Esophagus muscularis mucosa (tissue), 4 donors: ENCODE measurements at regions not wholly inside any gene's neighbourhood (a gene's known extent, or its start where the extent isn't known, plus 50 kb on each side); places are given as distances from the start of the nearest gene placed in this dataset.

ENCODE experiments used
- DNase-seq: peaks from one replicate; pipeline ENCODE4 v3.0.0-alpha.2; 2017; ENCODE audit errors: extremely low spot score
- H3K27ac ChIP-seq, 4 donors: fragments of 200-600 bp; sonication (generic); replicated peaks in 1 of 4; 1 replicate in 3 of 4; 2 replicates in 1 of 4; pipeline ENCODE4 v1.5.1; 2016 to 2019; ENCODE audit warnings: mild to moderate bottlenecking in 1 of 4
- H3K27me3 ChIP-seq, 4 donors: fragments of 200-600 bp; sonication (generic); one replicate each; pipeline versions ENCODE4 v1.5.1 to v1.6.0; 2016 to 2019
- H3K36me3 ChIP-seq, 4 donors: fragments of 200-600 bp; sonication (generic); one replicate each; pipeline ENCODE4 v1.5.1; 2016 to 2019
- H3K4me1 ChIP-seq, 4 donors: fragments of 200-600 bp; sonication (generic); one replicate each; pipeline ENCODE4 v1.5.1; 2016 to 2019
- H3K4me3 ChIP-seq, 4 donors: fragments of 200-600 bp; sonication (generic); 1 replicate in 2 of 4; 2 replicates in 2 of 4; pipeline ENCODE4 v1.5.1; 2016 to 2019; ENCODE audit warnings: mild to moderate bottlenecking in 4 of 4, moderate library complexity in 1 of 4
- H3K9me3 ChIP-seq, 4 donors: fragments of 200-600 bp; sonication (generic); 1 replicate in 3 of 4; 2 replicates in 1 of 4; pipeline ENCODE4 v1.5.1; 2016 to 2019
- CTCF ChIP-seq, 3 experiments: fragments of 200-600 bp in 2 of 3; fragments of 450-650 bp in 1 of 3; sonication (generic) in 2 of 3; IDR thresholded peaks; one replicate each; pipeline ENCODE4 v1.5.1; 2017 to 2019; ENCODE audit warnings: antibody characterized with exemption in 3 of 3, mild to moderate bottlenecking in 2 of 3, moderate library complexity in 1 of 3
- EP300 ChIP-seq: sonication (generic); formaldehyde crosslinking; IDR thresholded peaks from one replicate; pipeline ENCODE4 v1.6.1; 2017; ENCODE audit warnings: antibody characterized with exemption
- POLR2A ChIP-seq: fragments of 450-650 bp; IDR thresholded peaks from one replicate; pipeline ENCODE4 v1.6.1; 2017; ENCODE audit warnings: antibody characterized with exemption, moderate library complexity, mild to moderate bottlenecking, low read depth
- POLR2AphosphoS5 ChIP-seq, 2 donors: sonication (generic); formaldehyde crosslinking; IDR thresholded peaks; one replicate each; pipeline ENCODE4 v1.6.1; 2017; ENCODE audit warnings: antibody characterized with exemption in 2 of 2
- WGBS: methylation state at CpG from one replicate; pipeline ENCODE4 v1.1.5; 2018; 5-methylcytosine and 5-hydroxymethylcytosine counted together
- intact Hi-C: fragments of 100-400 bp; cut with DNase I; formaldehyde crosslinking; loops from one replicate; pipeline ENCODE4 v1.15.1; 2023

DNA sequence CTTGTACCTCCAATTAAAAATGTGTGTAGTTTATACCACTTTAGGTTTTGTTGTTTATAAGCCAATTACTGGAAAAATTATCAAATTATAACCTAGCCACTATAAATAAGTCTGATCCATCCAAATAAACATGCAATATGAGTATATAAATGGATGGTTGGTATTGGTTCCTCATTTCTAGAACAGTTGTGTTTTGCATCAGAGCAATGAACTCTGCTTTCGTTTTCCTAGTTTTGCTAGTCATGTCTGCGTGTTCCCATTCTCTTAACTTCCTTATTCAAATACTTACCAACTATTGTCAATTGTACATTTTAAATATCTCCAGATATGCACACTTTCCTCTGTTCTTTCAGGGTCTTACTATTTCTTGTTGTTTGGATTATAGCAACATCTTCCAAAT is 641.7 kb downstream of the NR4A2 start:
- no peak for DNase-seq
- Histone ChIP-seq H3K4me3 (no peak overlapping the region), H3K4me1 (no peaks in the 10 kb centered on the region), H3K27me3 (no peaks in the 10 kb centered on the region), H3K27ac (no peak overlapping the region), H3K36me3 (no peaks in the 10 kb centered on the region), H3K9me3 (no peaks in the 10 kb centered on the region)
- WGBS: 79% methylated on average over 2 of the region's 2 CpGs
- intact Hi-C loops: no loop called here
- TF ChIP-seq EP300 (no peak), POLR2AphosphoS5 (IDR thresholded peaks at IDR 0.05) (no peak), CTCF (IDR thresholded peaks at IDR 0.05) (no peak), POLR2A (no peak)

- WGBS: 84% methylated on average over 4 of the region's 4 CpGs
These were observed 642.7 kb downstream of the NR4A2 start for GRCh38 chr2:155689791-155690190.

DNA sequence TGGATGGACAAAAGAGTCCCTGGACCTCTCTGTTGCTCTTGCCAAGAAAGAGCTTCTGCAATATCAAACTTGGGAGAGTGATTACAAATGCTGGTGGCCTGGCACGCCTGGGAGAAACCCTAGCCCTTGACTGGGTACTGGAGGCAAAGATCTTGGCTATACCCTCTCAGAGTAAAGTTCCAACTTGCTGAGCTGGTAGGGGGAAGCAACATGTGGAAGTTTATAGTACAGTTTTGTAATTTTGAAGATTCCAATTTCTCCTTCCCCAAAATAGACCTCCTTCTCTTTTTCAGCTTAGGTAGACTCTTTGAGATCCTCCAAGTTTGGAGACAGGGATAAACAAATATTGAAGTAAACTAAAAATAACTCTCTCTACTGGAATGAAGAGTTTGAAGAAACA is 645.3 kb downstream of the NR4A2 start:
- H3K4me3 ChIP-seq: no peak overlapping the region
- no peaks in the 10 kb centered on the region for H3K27me3 ChIP-seq
- no peaks in the 10 kb centered on the region for H3K36me3 ChIP-seq
- no peak for DNase-seq
- intact Hi-C loops: no loop called here
- WGBS: 70% methylated on average over 1 of the region's 1 CpG
- TF ChIP-seq EP300: no peak
- TF ChIP-seq CTCF (IDR thresholded peaks at IDR 0.05): no peak
- TF ChIP-seq POLR2A: no peak
- TF ChIP-seq POLR2AphosphoS5 (IDR thresholded peaks at IDR 0.05): no peak
- H3K27ac ChIP-seq: no peak overlapping the region
- H3K9me3 ChIP-seq: no peaks in the 10 kb centered on the region
- no peaks in the 10 kb centered on the region for H3K4me1 ChIP-seq

More at GRCh38 chr2:155689791-155690190, 642.7 kb downstream of the NR4A2 start:
- Histone ChIP-seq H3K36me3 (no peaks in the 10 kb centered on the region), H3K4me1 (no peaks in the 10 kb centered on the region), H3K27me3 (no peaks in the 10 kb centered on the region), H3K4me3 (no peak overlapping the region), H3K27ac (no peak overlapping the region), H3K9me3 (no peaks in the 10 kb centered on the region)
- intact Hi-C loops: no loop called here
- DNase-seq: no peak
- TF ChIP-seq EP300 (no peak), POLR2A (no peak), CTCF (IDR thresholded peaks at IDR 0.05) (no peak), POLR2AphosphoS5 (IDR thresholded peaks at IDR 0.05) (no peak)

GRCh38 chr2:155679647-155680046 is 652.9 kb downstream of the NR4A2 start:
- 69% methylated on average over 2 of the region's 2 CpGs for WGBS
- no peaks in the 10 kb centered on the region for H3K36me3 ChIP-seq
- intact Hi-C loops: no loop called here
- H3K27ac ChIP-seq: no peak overlapping the region
- H3K27me3 ChIP-seq: no peaks in the 10 kb centered on the region
- no peaks in the 10 kb centered on the region for H3K9me3 ChIP-seq
- H3K4me3 ChIP-seq: no peak overlapping the region
- no peaks in the 10 kb centered on the region for H3K4me1 ChIP-seq
- TF ChIP-seq EP300 (no peak), CTCF (IDR thresholded peaks at IDR 0.05) (no peak), POLR2A (no peak), POLR2AphosphoS5 (IDR thresholded peaks at IDR 0.05) (no peak)
- no peak for DNase-seq

DNA sequence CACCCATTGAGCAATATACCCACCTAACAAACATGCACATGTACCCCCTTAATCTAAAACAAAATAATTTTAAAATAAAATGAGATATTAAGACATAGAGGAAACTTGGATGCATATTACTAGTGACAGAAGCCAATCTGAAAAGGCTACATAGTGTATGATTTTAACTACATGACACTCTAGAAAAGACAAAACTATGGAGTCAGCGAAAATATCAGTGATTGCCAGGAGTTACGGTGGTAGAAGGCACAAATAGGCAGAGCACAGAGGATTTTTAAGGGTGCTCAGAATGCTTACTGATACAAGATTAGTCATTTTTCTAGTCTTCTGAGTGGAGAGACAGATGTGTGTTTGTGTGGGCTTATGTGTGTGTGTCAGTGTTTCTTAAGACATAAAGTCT is 656.6 kb downstream of the NR4A2 start:
- 70% methylated on average over 2 of the region's 2 CpGs for WGBS
- no peaks in the 10 kb centered on the region for H3K4me1 ChIP-seq
- no peak overlapping the region for H3K4me3 ChIP-seq
- no peaks in the 10 kb centered on the region for H3K36me3 ChIP-seq
- intact Hi-C loops: no loop called here
- no peak for DNase-seq
- TF ChIP-seq EP300: no peak
- TF ChIP-seq POLR2A: no peak
- TF ChIP-seq POLR2AphosphoS5 (IDR thresholded peaks at IDR 0.05): no peak
- TF ChIP-seq CTCF (IDR thresholded peaks at IDR 0.05): no peak
- peaks cover 0 to 7% (median 3%) of the 10 kb centered on the region in 4 donors for H3K9me3 ChIP-seq
- no peaks in the 10 kb centered on the region for H3K27me3 ChIP-seq
- H3K27ac ChIP-seq: no peak overlapping the region
